Endothelial cell (in vitro differentiated cells): ENCODE measurements at regions not wholly inside any gene's neighbourhood (a gene's known extent, or its start where the extent isn't known, plus 50 kb on each side); places are given as distances from the start of the nearest gene placed in this dataset.
A peak's percentile ranks its signal among the peaks of the same experiment; 100 is the strongest.
"Not testable (repeated sequence)": the region's sequence is repeated elsewhere in the genome, so short reads cannot be mapped to it uniquely, and the experiment has no call there.

ENCODE experiments used
- DNase-seq: peaks from one replicate; pipeline ENCODE4 v3.0.0; 2021; ENCODE audit warnings: low spot score
- H3K27ac Mint-ChIP-seq: one replicate; pipeline ENCODE4 v1.8.0; 2021; ENCODE audit warnings: mixed read lengths, inconsistent platforms; ENCODE audit not compliant: unreplicated experiment
- H3K27me3 Mint-ChIP-seq: one replicate; pipeline ENCODE4 v1.8.0; 2021; ENCODE audit warnings: mild to moderate bottlenecking, moderate library complexity, mixed read lengths, inconsistent platforms; ENCODE audit not compliant: unreplicated experiment
- H3K36me3 Mint-ChIP-seq: one replicate; pipeline ENCODE4 v1.8.0; 2021; ENCODE audit warnings: mild to moderate bottlenecking, low read depth, mixed read lengths, inconsistent platforms; ENCODE audit not compliant: unreplicated experiment
- H3K4me1 Mint-ChIP-seq: one replicate; pipeline ENCODE4 v1.8.0; 2021; ENCODE audit warnings: mild to moderate bottlenecking, mixed read lengths, inconsistent platforms; ENCODE audit not compliant: unreplicated experiment
- H3K4me3 Mint-ChIP-seq: one replicate; pipeline ENCODE4 v1.8.0; 2021; ENCODE audit warnings: mild to moderate bottlenecking, mixed read lengths, inconsistent platforms; ENCODE audit not compliant: unreplicated experiment
- H3K9me3 Mint-ChIP-seq: one replicate; pipeline ENCODE4 v1.8.0; 2021; ENCODE audit warnings: mixed read lengths, inconsistent platforms; ENCODE audit not compliant: unreplicated experiment
- CTCF ChIP-seq: fragments of 200-600 bp; sonication (generic); IDR thresholded peaks from one replicate; pipeline ENCODE4 v1.5.0; 2021; ENCODE audit warnings: antibody characterized with exemption; ENCODE audit not compliant: unreplicated experiment

GRCh38 chr1:118479351-118479750 lies 294.3 kb upstream of the SPAG17 start:
- H3K27me3 Mint-ChIP-seq: peaks cover 1% of the 10 kb centered on the region
- no peak overlapping the region for H3K4me3 Mint-ChIP-seq
- H3K9me3 Mint-ChIP-seq: no peaks in the 10 kb centered on the region
- no peak for TF ChIP-seq CTCF
- no peak overlapping the region for H3K27ac Mint-ChIP-seq
- no peak for DNase-seq
- no peaks in the 10 kb centered on the region for H3K36me3 Mint-ChIP-seq
- no peaks in the 10 kb centered on the region for H3K4me1 Mint-ChIP-seq

GRCh38 chr1:118473825-118474224 lies 288.8 kb upstream of the SPAG17 start:
- DNase-seq: no peak
- no peaks in the 10 kb centered on the region for H3K9me3 Mint-ChIP-seq
- H3K27ac Mint-ChIP-seq: no peak overlapping the region
- H3K36me3 Mint-ChIP-seq: no peaks in the 10 kb centered on the region
- no peak overlapping the region for H3K4me3 Mint-ChIP-seq
- no peaks in the 10 kb centered on the region for H3K4me1 Mint-ChIP-seq
- H3K27me3 Mint-ChIP-seq: peaks cover 1% of the 10 kb centered on the region
- TF ChIP-seq CTCF: no peak

- not testable (repeated sequence) for H3K36me3 Mint-ChIP-seq, H3K9me3 Mint-ChIP-seq, H3K4me1 Mint-ChIP-seq, H3K27ac Mint-ChIP-seq, H3K27me3 Mint-ChIP-seq, H3K4me3 Mint-ChIP-seq, DNase-seq
Observed at GRCh38 chr1:118464460-118464859, 279.4 kb upstream of the SPAG17 start.

DNA sequence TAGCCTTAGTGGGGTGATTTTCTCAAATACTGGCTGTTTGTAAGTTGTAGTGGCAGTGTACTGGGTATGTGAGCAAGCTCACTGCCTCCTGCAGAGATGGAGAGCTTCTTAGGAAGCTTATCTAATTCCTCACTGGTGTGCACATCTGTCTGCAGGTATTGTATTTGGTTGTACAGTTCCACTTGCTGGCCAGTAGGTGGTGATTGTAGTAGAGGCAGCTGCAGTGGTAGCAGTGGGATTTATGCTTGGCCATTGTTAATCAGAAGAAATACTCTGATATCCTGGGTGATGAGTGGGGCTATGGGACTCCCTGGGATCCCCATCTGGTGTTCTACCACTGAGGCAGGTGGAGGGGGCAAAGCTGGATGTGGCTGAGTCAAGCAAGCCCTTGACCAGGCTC lies 276.1 kb upstream of the SPAG17 start:
- no peak overlapping the region for H3K27ac Mint-ChIP-seq
- H3K27me3 Mint-ChIP-seq: no peaks in the 10 kb centered on the region
- DNase-seq: no peak
- H3K4me3 Mint-ChIP-seq: no peak overlapping the region
- H3K36me3 Mint-ChIP-seq: no peaks in the 10 kb centered on the region
- no peaks in the 10 kb centered on the region for H3K4me1 Mint-ChIP-seq
- H3K9me3 Mint-ChIP-seq: no peaks in the 10 kb centered on the region
- peak; percentile 49 for TF ChIP-seq CTCF

DNA sequence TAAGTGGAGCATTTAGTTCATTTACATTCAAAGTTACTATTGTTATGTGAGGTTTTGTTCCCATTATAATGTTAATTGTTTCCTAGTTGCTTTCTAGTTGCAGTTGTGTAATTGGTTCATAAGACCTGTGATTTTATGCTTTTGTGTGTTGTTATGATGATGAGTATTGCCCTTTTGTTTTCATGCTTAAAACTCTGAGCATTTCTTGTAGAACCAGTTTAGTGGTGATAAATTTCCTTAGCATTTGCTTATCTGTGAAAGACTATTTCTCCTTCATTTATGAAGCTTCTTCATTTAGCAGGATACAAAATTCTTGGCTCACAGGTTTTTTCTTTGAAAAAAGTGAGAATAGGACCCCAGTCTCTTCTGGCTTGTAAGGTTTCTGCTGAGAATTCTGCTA lies 274.8 kb upstream of the SPAG17 start:
- peaks cover 6% of the 10 kb centered on the region for H3K36me3 Mint-ChIP-seq
- H3K27me3 Mint-ChIP-seq: no peaks in the 10 kb centered on the region
- H3K4me3 Mint-ChIP-seq: no peak overlapping the region
- no peak for DNase-seq
- H3K27ac Mint-ChIP-seq: no peak overlapping the region
- H3K9me3 Mint-ChIP-seq: no peaks in the 10 kb centered on the region
- H3K4me1 Mint-ChIP-seq: no peaks in the 10 kb centered on the region
- TF ChIP-seq CTCF: no peak

- not testable (repeated sequence) for H3K4me3 Mint-ChIP-seq, H3K9me3 Mint-ChIP-seq
Observed at GRCh38 chr1:118453856-118454255, 268.8 kb upstream of the SPAG17 start.

More at GRCh38 chr1:118453856-118454255, 268.8 kb upstream of the SPAG17 start:
- not testable (repeated sequence) for H3K36me3 Mint-ChIP-seq, H3K27me3 Mint-ChIP-seq, H3K27ac Mint-ChIP-seq, DNase-seq, H3K4me1 Mint-ChIP-seq
